ENCODE measurements at regions not wholly inside any gene's neighbourhood (a gene's known extent, or its start where the extent isn't known, plus 50 kb on each side); places are given as distances from the start of the nearest gene placed in this dataset.

DNA sequence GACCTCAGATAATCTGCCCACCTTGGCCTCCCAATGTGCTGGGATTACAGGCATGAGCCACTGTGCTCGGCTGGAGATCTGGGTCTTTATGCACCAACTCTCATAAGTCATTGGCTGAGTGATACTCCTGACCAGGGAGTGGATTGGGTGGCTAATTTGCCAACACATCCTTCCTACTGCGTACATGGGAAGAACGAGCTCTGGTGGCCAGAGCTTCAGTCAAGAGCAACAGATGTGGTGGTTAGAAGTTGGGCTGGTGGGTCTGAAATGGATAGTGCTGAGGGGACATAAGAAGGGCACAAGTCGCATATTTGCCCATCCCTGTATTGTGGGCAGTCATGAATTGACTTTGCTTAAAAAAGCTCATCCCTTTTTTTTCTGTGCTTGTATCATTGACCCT, 74.1 kb upstream of the AMPD3 start:
- TF ChIP-seq, protein P1, sequence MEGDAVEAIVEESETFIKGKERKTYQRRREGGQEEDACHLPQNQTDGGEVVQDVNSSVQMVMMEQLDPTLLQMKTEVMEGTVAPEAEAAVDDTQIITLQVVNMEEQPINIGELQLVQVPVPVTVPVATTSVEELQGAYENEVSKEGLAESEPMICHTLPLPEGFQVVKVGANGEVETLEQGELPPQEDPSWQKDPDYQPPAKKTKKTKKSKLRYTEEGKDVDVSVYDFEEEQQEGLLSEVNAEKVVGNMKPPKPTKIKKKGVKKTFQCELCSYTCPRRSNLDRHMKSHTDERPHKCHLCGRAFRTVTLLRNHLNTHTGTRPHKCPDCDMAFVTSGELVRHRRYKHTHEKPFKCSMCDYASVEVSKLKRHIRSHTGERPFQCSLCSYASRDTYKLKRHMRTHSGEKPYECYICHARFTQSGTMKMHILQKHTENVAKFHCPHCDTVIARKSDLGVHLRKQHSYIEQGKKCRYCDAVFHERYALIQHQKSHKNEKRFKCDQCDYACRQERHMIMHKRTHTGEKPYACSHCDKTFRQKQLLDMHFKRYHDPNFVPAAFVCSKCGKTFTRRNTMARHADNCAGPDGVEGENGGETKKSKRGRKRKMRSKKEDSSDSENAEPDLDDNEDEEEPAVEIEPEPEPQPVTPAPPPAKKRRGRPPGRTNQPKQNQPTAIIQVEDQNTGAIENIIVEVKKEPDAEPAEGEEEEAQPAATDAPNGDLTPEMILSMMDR (IDR thresholded peaks at IDR 0.05; ENCODE audit: unreplicated experiment) = no peak
- no TSS peak for BruUV-seq (replicated peaks)
- Mint-ChIP-seq H3K4me3 (ENCODE audit: unreplicated experiment) (no peak overlapping the region), H3K27ac (ENCODE audit: low read depth, unreplicated experiment) (no peak overlapping the region), H3K4me1 (ENCODE audit: insufficient read depth, unreplicated experiment) (no peaks in the 10 kb centered on the region), H3K27me3 (ENCODE audit: insufficient read depth, unreplicated experiment) (peaks cover 14% of the 10 kb centered on the region), H3K36me3 (ENCODE audit: insufficient read depth, unreplicated experiment) (no peaks in the 10 kb centered on the region), H3K9me3 (ENCODE audit: unreplicated experiment) (no peaks in the 10 kb centered on the region)
- DNase-seq (ENCODE audit: unreplicated experiment) = no peak
- intact Hi-C loops (cut with micrococcal nuclease) = no loop called here
- ChIA-PET POLR2A (no interaction called here), CTCF (interaction anchor here (1.6 to 4.3 kb wide), 2 partner anchors 14 to 25 kb away, joined by 7 to 24 read pairs; no protein-coding TSS in a partner anchor)

DNA sequence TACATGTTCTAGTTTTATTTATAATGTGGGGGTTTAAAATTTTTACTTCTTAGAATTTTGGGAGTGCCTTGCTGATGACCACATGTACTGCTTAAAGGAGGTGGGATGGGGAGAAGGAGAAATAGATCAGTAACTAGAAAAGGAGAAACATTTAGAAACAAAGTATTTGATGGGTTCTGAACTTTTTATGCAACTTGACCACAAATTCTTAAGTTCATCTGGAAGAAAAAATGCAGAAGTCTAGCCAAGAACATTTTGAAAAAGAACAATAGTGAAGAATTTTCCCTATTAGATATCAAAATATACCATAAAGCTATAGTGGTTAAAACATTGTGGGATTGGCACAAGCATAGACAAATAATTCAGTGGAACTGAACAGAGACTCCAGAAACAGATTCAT, 73.3 kb upstream of the AMPD3 start:
- no peak for DNase-seq (ENCODE audit: unreplicated experiment)
- Mint-ChIP-seq H3K27me3 (ENCODE audit: insufficient read depth, unreplicated experiment) (peaks cover 14% of the 10 kb centered on the region), H3K36me3 (ENCODE audit: insufficient read depth, unreplicated experiment) (no peaks in the 10 kb centered on the region), H3K4me3 (ENCODE audit: unreplicated experiment) (no peak overlapping the region), H3K9me3 (ENCODE audit: unreplicated experiment) (no peaks in the 10 kb centered on the region), H3K4me1 (ENCODE audit: insufficient read depth, unreplicated experiment) (no peaks in the 10 kb centered on the region), H3K27ac (ENCODE audit: low read depth, unreplicated experiment) (no peak overlapping the region)
- no TSS peak for BruUV-seq (replicated peaks)
- ChIA-PET CTCF (interaction anchor here (4.3 kb wide), 1 partner anchor 15 kb away, joined by 24 read pairs; no protein-coding TSS in a partner anchor), POLR2A (interaction anchor here (0.6 kb wide), 1 partner anchor 399 kb away, joined by 3 read pairs; no protein-coding TSS in a partner anchor)
- intact Hi-C loops (cut with micrococcal nuclease) = no loop called here
- TF ChIP-seq, protein P1 (IDR thresholded peaks at IDR 0.05; ENCODE audit: unreplicated experiment) = no peak

DNA sequence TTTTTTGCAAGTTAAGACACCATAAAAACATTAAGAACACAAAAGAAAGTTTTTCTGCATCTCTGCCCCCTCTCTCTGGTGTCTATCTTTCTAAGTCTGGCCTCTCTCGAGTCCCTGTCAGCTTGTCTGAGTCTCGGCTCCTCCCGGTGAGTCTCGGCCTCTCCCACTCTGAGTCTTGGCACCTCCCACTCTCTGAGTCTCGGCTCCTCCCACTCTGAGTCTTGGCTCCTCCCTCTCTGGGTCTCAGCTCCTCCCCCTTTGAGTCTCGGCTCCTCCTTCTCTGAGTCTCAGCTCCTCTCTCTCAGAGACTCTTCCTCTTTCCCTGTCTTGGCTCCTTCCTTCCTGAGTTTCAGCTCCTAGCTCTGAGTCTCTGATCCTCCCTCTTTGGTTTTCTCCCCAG, 72.5 kb upstream of the AMPD3 start:
- Mint-ChIP-seq H3K27ac (ENCODE audit: low read depth, unreplicated experiment) (no peak overlapping the region), H3K4me1 (ENCODE audit: insufficient read depth, unreplicated experiment) (no peaks in the 10 kb centered on the region), H3K9me3 (ENCODE audit: unreplicated experiment) (no peaks in the 10 kb centered on the region), H3K27me3 (ENCODE audit: insufficient read depth, unreplicated experiment) (peaks cover 14% of the 10 kb centered on the region), H3K4me3 (ENCODE audit: unreplicated experiment) (no peak overlapping the region), H3K36me3 (ENCODE audit: insufficient read depth, unreplicated experiment) (no peaks in the 10 kb centered on the region)
- intact Hi-C loops (cut with micrococcal nuclease) = no loop called here
- no TSS peak for BruUV-seq (replicated peaks)
- peak; percentile 30 for DNase-seq (ENCODE audit: unreplicated experiment)
- ChIA-PET CTCF (interaction anchor here (1.2 kb wide), 1 partner anchor 15 kb away, joined by 6 read pairs; no protein-coding TSS in a partner anchor), POLR2A (no interaction called here)
- TF ChIP-seq, protein P1 (IDR thresholded peaks at IDR 0.05; ENCODE audit: unreplicated experiment) = no peak

DNA sequence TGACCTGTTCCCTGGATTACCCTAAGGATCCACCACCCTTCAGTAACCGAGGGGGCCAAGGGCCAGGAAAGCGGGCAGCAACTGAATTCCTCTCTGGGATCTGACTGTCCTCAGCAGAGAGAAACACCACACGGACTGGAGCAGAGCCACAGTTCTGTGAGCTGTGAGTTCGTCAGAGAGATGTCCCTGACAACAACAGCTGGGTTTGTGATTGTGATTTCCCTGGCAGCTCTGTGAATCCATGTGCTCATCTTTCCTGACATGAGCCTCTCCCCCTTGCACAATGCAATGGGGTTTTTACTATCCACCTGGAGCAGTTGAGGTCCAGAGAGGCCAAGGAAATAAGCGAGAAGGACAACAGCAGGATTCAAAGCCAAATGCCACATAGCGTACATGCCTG, 69.4 kb upstream of the AMPD3 start:
- H3K4me3 Mint-ChIP-seq (ENCODE audit: unreplicated experiment) = no peak overlapping the region
- no peaks in the 10 kb centered on the region for H3K4me1 Mint-ChIP-seq (ENCODE audit: insufficient read depth, unreplicated experiment)
- TF ChIP-seq, protein P1 (IDR thresholded peaks at IDR 0.05; ENCODE audit: unreplicated experiment) = no peak
- H3K9me3 Mint-ChIP-seq (ENCODE audit: unreplicated experiment) = peaks cover 7% of the 10 kb centered on the region
- H3K36me3 Mint-ChIP-seq (ENCODE audit: insufficient read depth, unreplicated experiment) = no peaks in the 10 kb centered on the region
- intact Hi-C loops (cut with micrococcal nuclease) = no loop called here
- H3K27me3 Mint-ChIP-seq (ENCODE audit: insufficient read depth, unreplicated experiment) = peaks cover 28% of the 10 kb centered on the region
- DNase-seq (ENCODE audit: unreplicated experiment) = no peak
- POLR2A ChIA-PET = no interaction called here
- H3K27ac Mint-ChIP-seq (ENCODE audit: low read depth, unreplicated experiment) = no peak overlapping the region
- CTCF ChIA-PET = interaction anchor here (0.6 kb wide), 2 partner anchors 41 to 1128 kb away, joined by 3 to 4 read pairs; no protein-coding TSS in a partner anchor
- no TSS peak for BruUV-seq (replicated peaks)

All from MCF 10A (cell line).